GM12878 (cell line): ENCODE measurements at regions not wholly inside any gene's neighbourhood (a gene's known extent, or its start where the extent isn't known, plus 50 kb on each side); places are given as distances from the start of the nearest gene placed in this dataset.

Source experiments
- ATAC-seq: fragments of 200-7000 bp; cut with Tn5 transposase; 3 replicates; pipeline ENCODE4 v1.9.1; 2020; ENCODE audit warnings: mild to moderate bottlenecking, moderate library complexity
- BruUV-seq: library from RNA; stranded (reverse); fragments of 400-500 nt; replicated peaks from 2 replicates; lab custom pipeline; 2021; lab: Mats Ljungman, UMichigan
- CTCF ChIA-PET: fragments of 300-600 bp; sonication (Branson Sonifier 250); formaldehyde crosslinking; extraction: SDS; loops from one replicate; lab custom pipeline; 2021; ENCODE audit warnings: inconsistent platforms; lab: Yijun Ruan, JAX
- POLR2A ChIA-PET: fragments of 350-600 bp; formaldehyde crosslinking; extraction: SDS; loops from one replicate; lab custom pipeline; 2021; ENCODE audit warnings: inconsistent platforms; lab: Charles Lee
- RAD21 ChIA-PET: fragments of 300-600 bp; sonication (Branson Sonifier 250); formaldehyde crosslinking; loops from one replicate; lab custom pipeline; 2023; ENCODE audit warnings: antibody characterized with exemption; ENCODE audit not compliant: unreplicated experiment; lab: Charles Lee
- SMC1A ChIA-PET: fragments of 300-600 bp; sonication (Branson Sonifier 250); formaldehyde crosslinking; loops from one replicate; lab custom pipeline; 2023; ENCODE audit not compliant: unreplicated experiment, uncharacterized antibody; lab: Charles Lee
- DNase-seq: peaks from one replicate; pipeline ENCODE4 v3.0.0-alpha.2; 2011; ENCODE audit warnings: low read depth, low spot score
- FAIRE-seq: peaks from 3 replicates; lab custom pipeline; 2011; peaks lifted over from hg19 to GRCh38; lab: Jason Lieb, UNC
- H2AFZ ChIP-seq: 2 replicates; pipeline ENCODE4 v1.6.0; 2011; ENCODE audit warnings: low read depth, low read length, control low read depth; ENCODE audit not compliant: control insufficient read depth
- H3K27ac ChIP-seq: 2 replicates; pipeline ENCODE4 v1.5.1; 2011; ENCODE audit warnings: control low read depth; ENCODE audit not compliant: control insufficient read depth, insufficient read depth
- H3K27me3 ChIP-seq, 2 experiments: replicated peaks in 1 of 2; 2 replicates each; pipeline versions ENCODE4 v1.6.0 to v1.6.1; 2011; ENCODE audit warnings: low read length in 1 of 2; ENCODE audit not compliant: control insufficient read depth in 2 of 2, insufficient read depth in 2 of 2
- H3K36me3 ChIP-seq, 2 experiments: 2 replicates each; pipeline ENCODE4 v1.5.1; 2011; ENCODE audit warnings: low read length in 1 of 2; ENCODE audit not compliant: control insufficient read depth in 2 of 2, insufficient read depth in 2 of 2
- H3K4me1 ChIP-seq: 2 replicates; pipeline ENCODE4 v1.6.1; 2011; ENCODE audit warnings: mild to moderate bottlenecking, low read length, moderate library complexity, mixed read lengths; ENCODE audit not compliant: control insufficient read depth, insufficient read depth
- H3K4me2 ChIP-seq: 2 replicates; pipeline ENCODE4 v1.6.0; 2011; ENCODE audit warnings: control low read depth; ENCODE audit not compliant: control insufficient read depth, insufficient read depth
- H3K4me3 ChIP-seq: fragments of 200-600 bp; sonication (generic); 2 replicates; pipeline ENCODE4 v1.5.1; 2016
- H3K79me2 ChIP-seq: 2 replicates; pipeline ENCODE4 v1.6.0; 2011; ENCODE audit warnings: low read length; ENCODE audit not compliant: control insufficient read depth, insufficient read depth
- H3K9ac ChIP-seq: 2 replicates; pipeline ENCODE4 v1.8.0; 2011; ENCODE audit warnings: low read length, control low read depth, mixed read lengths; ENCODE audit not compliant: control insufficient read depth, insufficient read depth
- H3K9me3 ChIP-seq: replicated peaks from 3 replicates; pipeline ENCODE4 v1.5.1; 2011; ENCODE audit warnings: mild to moderate bottlenecking, low read length; ENCODE audit not compliant: control insufficient read depth, insufficient read depth
- H4K20me1 ChIP-seq: 2 replicates; pipeline ENCODE4 v1.6.0; 2011; ENCODE audit not compliant: control insufficient read depth, insufficient read depth
- RAD21 ChIP-seq: IDR thresholded peaks from 2 replicates; pipeline ENCODE4 v1.6.1; 2011; ENCODE audit warnings: mild to moderate bottlenecking, low read depth, low read length, moderate library complexity; ENCODE audit not compliant: insufficient read depth
- SIX5 ChIP-seq: IDR thresholded peaks from 2 replicates; pipeline ENCODE4 v1.6.1; 2011; ENCODE audit warnings: mild to moderate bottlenecking, low read depth, low read length, moderate library complexity; ENCODE audit not compliant: severe bottlenecking
- WGBS: methylation state at CpG from one replicate; pipeline ENCODE4 v1.1.6; 2016; ENCODE audit warnings: low lambda C conversion rate; ENCODE audit not compliant: insufficient replicate concordance, insufficient coverage; ENCODE audit errors: missing lambda C conversion rate; 5-methylcytosine and 5-hydroxymethylcytosine counted together
- in situ Hi-C: fragments of 300-500 bp; cut with MboI; formaldehyde crosslinking; loops from 9 replicates; pipeline ENCODE4 v1.14.3; 2018; ENCODE audit warnings: mixed read lengths
- intact Hi-C: fragments of 100-400 bp; cut with micrococcal nuclease; formaldehyde crosslinking; loops from one replicate; pipeline ENCODE4 v1.14.2; 2022; ENCODE audit not compliant: unreplicated experiment
- TF ChIP-seq, protein P1 (sequence below): IDR thresholded peaks from 2 replicates; pipeline ENCODE4 v1.6.1; 2012; ENCODE audit warnings: improper control_type of control experiment, low read depth, low read length; ENCODE audit not compliant: insufficient replicate concordance

- Histone ChIP-seq H3K4me1 (no peaks in the 10 kb centered on the region), H4K20me1 (no peaks in the 10 kb centered on the region), H2AFZ (no peak overlapping the region), H3K9me3 (no peaks in the 10 kb centered on the region), H3K4me3 (no peak overlapping the region), H3K36me3 (no peaks in the 10 kb centered on the region), H3K9ac (no peak overlapping the region), H3K27ac (no peak overlapping the region), H3K27me3 (0 out of 4 replicates have a peak, but pooled peaks cover 0 to 3% of the 10 kb centered on the region in 2 experiments), H3K4me2 (no peak overlapping the region), H3K79me2 (no peaks in the 10 kb centered on the region)
- ChIA-PET CTCF (interaction anchor here (1.2 kb wide), 1 partner anchor 322 kb away, joined by 4 read pairs; no protein-coding TSS in a partner anchor), RAD21 (interaction anchor here (0.8 kb wide), 1 partner anchor 21 kb away, joined by 3 read pairs; no protein-coding TSS in a partner anchor), SMC1A (no interaction called here), POLR2A (no interaction called here)
- no peak for FAIRE-seq
- WGBS = 14% methylated on average over 2 of the region's 2 CpGs
- no peak for ATAC-seq
- intact Hi-C loops (no loop called here), in situ Hi-C loops (no loop called here)
- DNase-seq = no peak
- TF ChIP-seq, protein P1, sequence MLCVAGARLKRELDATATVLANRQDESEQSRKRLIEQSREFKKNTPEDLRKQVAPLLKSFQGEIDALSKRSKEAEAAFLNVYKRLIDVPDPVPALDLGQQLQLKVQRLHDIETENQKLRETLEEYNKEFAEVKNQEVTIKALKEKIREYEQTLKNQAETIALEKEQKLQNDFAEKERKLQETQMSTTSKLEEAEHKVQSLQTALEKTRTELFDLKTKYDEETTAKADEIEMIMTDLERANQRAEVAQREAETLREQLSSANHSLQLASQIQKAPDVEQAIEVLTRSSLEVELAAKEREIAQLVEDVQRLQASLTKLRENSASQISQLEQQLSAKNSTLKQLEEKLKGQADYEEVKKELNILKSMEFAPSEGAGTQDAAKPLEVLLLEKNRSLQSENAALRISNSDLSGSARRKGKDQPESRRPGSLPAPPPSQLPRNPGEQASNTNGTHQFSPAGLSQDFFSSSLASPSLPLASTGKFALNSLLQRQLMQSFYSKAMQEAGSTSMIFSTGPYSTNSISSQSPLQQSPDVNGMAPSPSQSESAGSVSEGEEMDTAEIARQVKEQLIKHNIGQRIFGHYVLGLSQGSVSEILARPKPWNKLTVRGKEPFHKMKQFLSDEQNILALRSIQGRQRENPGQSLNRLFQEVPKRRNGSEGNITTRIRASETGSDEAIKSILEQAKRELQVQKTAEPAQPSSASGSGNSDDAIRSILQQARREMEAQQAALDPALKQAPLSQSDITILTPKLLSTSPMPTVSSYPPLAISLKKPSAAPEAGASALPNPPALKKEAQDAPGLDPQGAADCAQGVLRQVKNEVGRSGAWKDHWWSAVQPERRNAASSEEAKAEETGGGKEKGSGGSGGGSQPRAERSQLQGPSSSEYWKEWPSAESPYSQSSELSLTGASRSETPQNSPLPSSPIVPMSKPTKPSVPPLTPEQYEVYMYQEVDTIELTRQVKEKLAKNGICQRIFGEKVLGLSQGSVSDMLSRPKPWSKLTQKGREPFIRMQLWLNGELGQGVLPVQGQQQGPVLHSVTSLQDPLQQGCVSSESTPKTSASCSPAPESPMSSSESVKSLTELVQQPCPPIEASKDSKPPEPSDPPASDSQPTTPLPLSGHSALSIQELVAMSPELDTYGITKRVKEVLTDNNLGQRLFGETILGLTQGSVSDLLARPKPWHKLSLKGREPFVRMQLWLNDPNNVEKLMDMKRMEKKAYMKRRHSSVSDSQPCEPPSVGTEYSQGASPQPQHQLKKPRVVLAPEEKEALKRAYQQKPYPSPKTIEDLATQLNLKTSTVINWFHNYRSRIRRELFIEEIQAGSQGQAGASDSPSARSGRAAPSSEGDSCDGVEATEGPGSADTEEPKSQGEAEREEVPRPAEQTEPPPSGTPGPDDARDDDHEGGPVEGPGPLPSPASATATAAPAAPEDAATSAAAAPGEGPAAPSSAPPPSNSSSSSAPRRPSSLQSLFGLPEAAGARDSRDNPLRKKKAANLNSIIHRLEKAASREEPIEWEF = no peak
- TF ChIP-seq SIX5 (no peak), RAD21 (no peak)
- no TSS peak for BruUV-seq
These were observed 684.4 kb downstream of the ZEB2 start for GRCh38 chr2:143835481-143835880.
